ENCODE measurements at regions not wholly inside any gene's neighbourhood (a gene's known extent, or its start where the extent isn't known, plus 50 kb on each side); places are given as distances from the start of the nearest gene placed in this dataset.

DNA sequence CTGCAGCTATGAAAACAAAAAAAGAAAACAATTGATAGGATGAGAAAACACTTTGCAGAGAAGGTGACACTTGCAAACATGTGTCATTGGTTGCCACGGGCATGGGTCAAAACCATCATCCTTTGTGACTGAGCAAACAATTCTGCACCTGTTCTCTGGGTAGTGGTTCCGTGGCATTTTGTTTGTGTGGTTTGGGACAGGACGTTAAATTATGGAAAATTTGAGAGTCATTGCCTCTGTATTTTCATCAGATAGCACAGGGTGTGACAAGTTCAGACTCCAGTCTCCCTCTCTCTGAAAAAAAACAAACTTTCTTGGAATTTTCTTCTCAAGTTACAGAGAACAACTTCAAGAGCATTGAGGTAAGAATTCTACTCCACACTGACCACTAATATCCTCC lies 113.4 kb upstream of the HMHB1 start:
- no peak for TF ChIP-seq ZNF384 (IDR thresholded peaks at IDR 0.05)
- TF ChIP-seq L3MBTL2 (conservative IDR thresholded peaks at IDR 0.05): no peak
- TF ChIP-seq SUZ12 (IDR thresholded peaks at IDR 0.05): no peak
- no peak for TF ChIP-seq FOXK2 (IDR thresholded peaks at IDR 0.05)
- no peak for TF ChIP-seq FOXM1 (IDR thresholded peaks at IDR 0.05; ENCODE audit: borderline replicate concordance)
- no peak for TF ChIP-seq SP1 (IDR thresholded peaks at IDR 0.05)
- no peak for TF ChIP-seq FOXA1 (IDR thresholded peaks at IDR 0.05)
- TF ChIP-seq ELF4 (IDR thresholded peaks at IDR 0.05): no peak
- no peak for TF ChIP-seq NFRKB (IDR thresholded peaks at IDR 0.05)
- no peak for TF ChIP-seq TARDBP (IDR thresholded peaks at IDR 0.05)
- no peak for TF ChIP-seq HDGF (IDR thresholded peaks at IDR 0.05; ENCODE audit: borderline replicate concordance)
- TF ChIP-seq PKNOX1 (IDR thresholded peaks at IDR 0.05): no peak
- no peak for TF ChIP-seq CTBP1 (IDR thresholded peaks at IDR 0.05; ENCODE audit: borderline replicate concordance)
- TF ChIP-seq BHLHE40 (IDR thresholded peaks at IDR 0.05; ENCODE audit: borderline replicate concordance): no peak
